ENCODE measurements at regions not wholly inside any gene's neighbourhood (a gene's known extent, or its start where the extent isn't known, plus 50 kb on each side); places are given as distances from the start of the nearest gene placed in this dataset.

GRCh38 chr15:31901501-31901900 lies 128.8 kb upstream of the CHRNA7 start:
- Mint-ChIP-seq H3K4me3 (ENCODE audit: low read depth) (no peak overlapping the region), H3K27me3 (no peaks in the 10 kb centered on the region), H3K36me3 (ENCODE audit: insufficient read depth) (peaks cover 3% of the 10 kb centered on the region), H3K9me3 (ENCODE audit: low read depth) (peaks cover 19% of the 10 kb centered on the region), H3K4me1 (ENCODE audit: low read depth) (no peaks in the 10 kb centered on the region), H3K27ac (no peak overlapping the region)
- DNase-seq (ENCODE audit: low spot score, unreplicated experiment), result no peak
- TF ChIP-seq CTCF (IDR thresholded peaks at IDR 0.05; ENCODE audit: unreplicated experiment), result no peak

- H3K27ac Mint-ChIP-seq, result no peak overlapping the region
- no peaks in the 10 kb centered on the region for H3K27me3 Mint-ChIP-seq
- H3K9me3 Mint-ChIP-seq (ENCODE audit: low read depth), result peaks cover 2% of the 10 kb centered on the region
- no peaks in the 10 kb centered on the region for H3K4me1 Mint-ChIP-seq (ENCODE audit: low read depth)
- no peak for DNase-seq (ENCODE audit: low spot score, unreplicated experiment)
- no peak for TF ChIP-seq CTCF (IDR thresholded peaks at IDR 0.05; ENCODE audit: unreplicated experiment)
- H3K4me3 Mint-ChIP-seq (ENCODE audit: low read depth), result no peak overlapping the region
- H3K36me3 Mint-ChIP-seq (ENCODE audit: insufficient read depth), result no peaks in the 10 kb centered on the region
Observed at GRCh38 chr15:31905054-31905453, 125.3 kb upstream of the CHRNA7 start.

- no peak for TF ChIP-seq CTCF (IDR thresholded peaks at IDR 0.05; ENCODE audit: unreplicated experiment)
- Mint-ChIP-seq H3K27ac (no peak overlapping the region), H3K27me3 (no peaks in the 10 kb centered on the region), H3K4me3 (ENCODE audit: low read depth) (no peak overlapping the region), H3K36me3 (ENCODE audit: insufficient read depth) (no peaks in the 10 kb centered on the region), H3K4me1 (ENCODE audit: low read depth) (no peaks in the 10 kb centered on the region), H3K9me3 (ENCODE audit: low read depth) (peaks cover 3% of the 10 kb centered on the region)
- no peak for DNase-seq (ENCODE audit: low spot score, unreplicated experiment)
Observed at GRCh38 chr15:31925541-31925940, 104.8 kb upstream of the CHRNA7 start.

GRCh38 chr15:31930967-31931366 lies 99.3 kb upstream of the CHRNA7 start:
- H3K27ac Mint-ChIP-seq, result no peak overlapping the region
- no peaks in the 10 kb centered on the region for H3K4me1 Mint-ChIP-seq (ENCODE audit: low read depth)
- H3K36me3 Mint-ChIP-seq (ENCODE audit: insufficient read depth), result no peaks in the 10 kb centered on the region
- H3K27me3 Mint-ChIP-seq, result peaks cover 14% of the 10 kb centered on the region
- no peak overlapping the region for H3K4me3 Mint-ChIP-seq (ENCODE audit: low read depth)
- no peaks in the 10 kb centered on the region for H3K9me3 Mint-ChIP-seq (ENCODE audit: low read depth)
- DNase-seq (ENCODE audit: low spot score, unreplicated experiment), result no peak
- no peak for TF ChIP-seq CTCF (IDR thresholded peaks at IDR 0.05; ENCODE audit: unreplicated experiment)

- Mint-ChIP-seq H3K4me3 (ENCODE audit: low read depth) (no peak overlapping the region), H3K9me3 (ENCODE audit: low read depth) (no peaks in the 10 kb centered on the region), H3K27me3 (peaks cover 14% of the 10 kb centered on the region), H3K4me1 (ENCODE audit: low read depth) (no peaks in the 10 kb centered on the region), H3K36me3 (ENCODE audit: insufficient read depth) (no peaks in the 10 kb centered on the region), H3K27ac (no peak overlapping the region)
- DNase-seq (ENCODE audit: low spot score, unreplicated experiment), result no peak
- TF ChIP-seq CTCF (IDR thresholded peaks at IDR 0.05; ENCODE audit: unreplicated experiment), result no peak
Observed at GRCh38 chr15:31932576-31932975, 97.7 kb upstream of the CHRNA7 start.

All from progenitor cell of endocrine pancreas (in vitro differentiated cells).